Stimulated activated CD4-positive, alpha-beta T cell treated with anti-CD3 and anti-CD28 coated beads, Interleukin-4, amount 100 ng/mL, for 4 hours (primary cell): ENCODE measurements at regions not wholly inside any gene's neighbourhood (a gene's known extent, or its start where the extent isn't known, plus 50 kb on each side); places are given as distances from the start of the nearest gene placed in this dataset.
"Not testable (repeated sequence)": the region's sequence is repeated elsewhere in the genome, so short reads cannot be mapped to it uniquely, and the experiment has no call there.

Experiments
- DNase-seq, 2 experiments: peaks; one replicate each; pipeline ENCODE4 v3.0.0-alpha.2; 2020

DNA sequence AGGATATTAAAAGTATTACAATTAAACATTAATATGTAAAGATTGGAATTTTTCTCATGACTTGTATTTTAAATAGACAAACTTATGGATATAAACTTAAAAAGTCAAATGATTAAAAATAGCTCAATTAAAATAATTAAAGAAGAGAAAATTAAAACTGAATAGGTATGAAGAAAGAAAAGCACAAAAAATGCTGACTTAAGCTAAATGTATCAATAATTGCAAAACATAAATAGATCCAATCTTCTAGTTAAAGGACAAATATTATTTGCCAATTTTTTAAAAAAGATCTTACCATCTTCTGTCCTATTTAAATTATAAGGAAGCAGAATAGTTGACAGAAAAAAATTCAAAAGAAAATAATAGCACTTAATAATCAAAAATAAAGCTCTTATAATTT lies 646.3 kb upstream of the ANKRD30A start:
- no peak for DNase-seq

DNA sequence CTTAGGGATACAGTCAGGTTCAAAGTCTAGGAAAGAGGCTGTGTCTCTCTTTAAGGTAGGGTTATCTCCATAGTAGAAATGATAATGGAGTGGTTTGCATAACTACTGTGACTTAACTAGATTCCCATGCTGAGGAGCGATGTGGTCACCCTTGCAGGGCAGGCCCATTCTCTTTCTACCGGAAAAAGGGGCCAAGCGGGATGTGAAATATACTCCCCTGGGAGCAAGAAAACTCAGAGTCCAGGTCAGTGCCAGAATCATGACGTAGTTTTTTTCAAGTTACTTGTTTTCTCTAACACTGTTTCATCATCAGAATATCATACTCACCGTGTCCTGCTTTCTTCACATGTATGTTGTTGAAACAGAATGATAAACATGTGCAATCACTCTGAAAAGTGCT lies 649.0 kb upstream of the ANKRD30A start:
- DNase-seq, result no peak

DNA sequence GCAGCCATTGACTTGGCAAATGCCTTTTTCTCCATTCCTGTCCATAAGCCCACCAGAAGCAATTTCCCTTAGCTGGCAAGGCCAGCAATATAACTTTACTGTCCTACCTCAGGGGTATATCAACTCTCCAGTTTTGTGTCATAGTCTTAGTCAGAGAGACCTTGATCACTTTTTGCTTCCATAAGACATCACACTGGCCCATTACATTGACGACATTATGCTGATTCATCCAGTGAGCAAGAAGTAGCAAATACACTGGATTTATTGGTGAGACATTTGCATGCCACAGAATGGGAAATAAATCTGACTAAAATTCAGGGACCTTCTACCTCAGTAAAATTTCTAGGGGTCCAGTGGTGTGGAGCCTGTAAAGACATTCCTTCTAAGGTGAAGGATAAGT lies 649.7 kb upstream of the ANKRD30A start:
- no peak for DNase-seq

DNA sequence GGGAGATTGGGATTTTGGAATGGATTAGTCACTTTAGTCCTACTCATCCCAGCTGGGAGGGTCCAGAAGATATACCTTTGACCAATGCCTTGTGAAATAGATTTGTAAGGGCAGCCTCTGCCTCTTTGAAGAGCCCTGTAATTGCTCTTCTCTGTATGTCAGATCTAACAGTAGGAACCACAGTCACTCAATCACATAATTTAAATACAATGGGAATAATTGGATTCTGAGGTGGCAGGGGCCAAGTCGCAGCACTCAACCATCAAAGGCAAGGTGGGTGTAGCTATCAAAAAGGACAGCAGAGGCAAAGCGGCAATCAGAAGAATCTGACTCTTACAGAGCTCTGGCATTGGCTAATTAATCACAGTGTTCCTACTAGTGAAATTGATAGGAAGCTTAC lies 650.9 kb upstream of the ANKRD30A start:
- DNase-seq, result no peak

DNA sequence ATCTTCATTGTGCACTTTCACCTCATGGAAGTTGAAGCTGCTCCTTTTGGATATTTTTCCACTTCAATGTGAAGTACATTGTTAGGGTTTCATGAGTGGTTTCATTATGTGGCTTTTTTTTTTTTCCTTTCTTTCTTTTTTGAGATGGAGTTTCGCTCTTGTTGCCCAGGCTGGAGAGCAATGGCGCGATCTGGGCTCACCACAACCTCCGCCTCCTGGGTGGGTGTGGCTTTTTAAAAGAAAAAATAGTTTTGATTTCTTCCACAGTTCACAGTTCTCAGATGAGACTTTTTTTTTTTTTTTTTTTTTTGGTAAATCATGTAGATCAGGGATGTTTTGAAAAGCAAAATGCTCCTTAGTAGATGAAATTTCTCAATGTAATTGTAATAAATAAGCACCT lies 652.3 kb upstream of the ANKRD30A start:
- no peak for DNase-seq

DNA sequence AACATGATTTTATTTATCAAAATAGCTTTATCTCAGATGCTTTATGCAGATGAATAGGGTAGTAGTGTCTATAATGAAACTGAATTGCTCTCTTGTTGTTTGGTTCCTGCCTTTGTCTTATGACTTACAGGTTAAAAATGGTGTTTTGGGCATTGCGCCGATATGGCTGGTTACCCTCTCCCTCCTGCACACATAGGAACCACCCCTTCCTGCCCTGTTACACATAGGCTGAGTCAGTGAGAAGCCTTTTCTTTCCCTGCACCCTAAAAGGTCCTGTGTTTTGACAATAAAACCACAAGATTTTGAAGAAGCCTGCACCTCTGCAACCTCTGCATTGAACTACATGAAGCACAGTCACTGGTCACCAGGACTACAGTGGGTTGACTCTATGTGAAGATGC lies 655.8 kb upstream of the ANKRD30A start:
- no peak for DNase-seq

DNA sequence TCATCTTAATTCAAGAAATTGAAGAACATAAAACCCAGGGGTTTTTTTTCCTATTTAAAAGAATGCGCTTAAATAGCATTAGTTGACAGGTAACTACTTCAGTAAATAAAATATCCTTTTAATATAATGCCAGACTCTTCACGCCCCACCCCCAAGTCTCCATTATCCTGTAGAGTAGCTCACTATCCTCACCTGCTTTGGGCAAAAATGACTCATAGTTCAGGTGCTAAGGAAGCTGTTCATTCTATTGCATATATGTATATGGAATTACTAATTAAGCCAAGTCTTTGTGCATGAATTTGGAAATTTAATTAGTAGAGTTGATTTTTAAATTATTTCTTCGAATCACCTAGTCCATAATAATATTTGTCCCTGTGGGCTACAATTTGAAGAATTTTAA lies 656.8 kb upstream of the ANKRD30A start:
- no peak for DNase-seq

DNA sequence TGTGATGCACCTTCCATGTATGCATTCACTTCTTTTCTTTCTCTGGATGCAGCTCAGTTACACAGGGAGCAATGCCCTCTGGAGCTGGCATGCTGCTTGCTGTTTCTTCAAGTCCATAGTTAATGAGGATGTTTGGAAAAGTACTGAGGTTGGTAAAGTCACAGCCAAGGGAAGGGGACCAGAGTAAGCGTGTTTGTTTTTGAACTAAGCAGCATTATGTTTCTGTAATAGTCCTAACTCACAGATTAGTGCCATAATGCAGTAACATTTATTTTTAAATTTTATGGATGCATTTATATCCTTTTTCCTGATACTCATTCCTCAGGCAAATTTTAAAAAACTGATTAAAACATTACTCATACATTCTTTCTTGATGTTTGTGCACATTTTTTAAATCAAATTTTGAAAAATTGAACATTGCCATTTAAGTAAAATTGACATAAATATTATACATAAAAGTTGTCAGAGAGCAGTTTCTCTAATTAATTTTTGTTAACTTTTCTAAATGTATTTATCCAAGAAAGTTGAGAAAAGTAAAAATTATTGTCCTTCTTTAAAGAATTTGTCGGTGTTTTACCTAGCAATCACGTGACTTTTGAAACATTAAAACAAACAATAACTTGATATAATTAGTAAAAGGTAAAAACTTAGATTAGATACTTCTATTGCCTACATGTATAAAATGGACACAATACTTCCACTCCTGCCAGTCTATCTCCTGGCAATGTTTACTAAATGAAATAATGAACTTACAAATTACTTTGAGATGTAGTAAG lies 659.6 kb upstream of the ANKRD30A start:
- no peak for DNase-seq

DNA sequence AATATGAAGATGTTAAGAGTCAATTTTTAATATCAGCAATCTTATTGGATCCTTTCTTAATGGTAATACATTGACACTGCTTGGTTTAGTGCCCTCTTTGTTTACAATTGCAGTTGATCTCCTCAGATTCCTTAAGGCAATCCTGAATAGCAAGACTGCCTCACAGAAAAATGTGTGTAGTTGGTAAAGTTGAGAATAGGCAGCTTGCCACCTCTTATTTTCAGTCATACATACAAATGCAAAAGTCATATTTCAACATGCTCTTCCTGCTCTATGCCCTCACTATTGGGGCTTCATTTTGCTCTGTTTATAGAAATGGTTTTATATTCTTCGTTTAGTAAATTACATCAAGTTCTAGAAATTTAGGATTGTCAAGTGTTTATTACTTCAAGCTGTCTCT lies 661.1 kb upstream of the ANKRD30A start:
- DNase-seq, result no peak

DNA sequence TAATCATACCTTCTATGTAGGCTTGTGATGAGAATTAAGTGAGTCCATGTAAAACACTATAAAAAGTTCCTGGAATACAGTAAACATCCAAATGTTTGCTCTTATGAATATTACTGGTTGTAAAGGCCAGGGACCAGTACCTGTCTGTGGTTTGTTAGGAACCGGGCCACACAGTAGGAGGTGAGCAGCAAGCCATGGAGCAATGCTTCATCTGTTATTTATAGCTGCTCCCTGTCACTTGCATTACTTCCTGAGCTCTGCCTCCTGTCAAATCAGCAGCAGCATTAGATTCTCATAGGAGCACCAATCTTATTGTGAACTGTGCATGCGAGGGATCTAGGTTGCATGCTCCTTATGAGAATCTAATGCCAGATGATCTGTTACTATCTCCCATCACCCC lies 662.0 kb upstream of the ANKRD30A start:
- DNase-seq, result no peak

DNA sequence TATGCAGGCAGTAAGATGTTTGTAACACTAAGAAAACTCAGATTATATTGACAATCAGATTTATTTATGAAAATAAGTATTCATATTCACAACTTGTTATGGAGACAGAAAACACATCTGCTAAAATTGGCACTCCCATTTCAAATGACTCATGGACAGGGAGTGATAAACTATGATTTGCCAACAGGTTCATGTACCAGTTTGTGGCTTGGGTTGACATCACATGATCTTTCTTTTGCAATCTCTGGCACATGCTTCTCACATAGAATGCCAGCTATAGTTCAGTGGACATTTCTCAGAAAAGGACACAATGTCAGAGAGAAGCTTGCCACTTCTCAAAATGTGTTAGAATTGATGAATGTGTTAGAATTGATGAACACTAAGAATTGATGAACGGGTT lies 663.2 kb upstream of the ANKRD30A start:
- DNase-seq, result no peak

DNA sequence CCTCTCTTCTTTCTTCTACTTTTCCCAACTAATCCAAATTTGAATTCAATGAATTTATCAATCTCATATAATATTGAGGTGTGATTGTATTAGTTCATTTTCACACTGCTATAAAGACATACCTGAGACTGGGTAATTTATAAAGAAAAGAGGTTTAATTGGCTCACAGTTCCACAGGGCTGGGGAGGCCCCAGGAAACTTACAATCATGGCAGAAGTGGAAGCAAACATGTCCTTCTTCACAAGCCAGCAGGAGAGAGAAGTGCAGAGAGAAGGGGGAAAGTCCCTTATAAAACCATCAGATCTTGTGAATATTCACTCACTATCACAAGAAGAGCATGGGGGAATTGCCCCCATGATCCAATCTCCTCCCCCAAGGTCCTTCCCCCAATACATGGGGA lies 667.0 kb upstream of the ANKRD30A start:
- not testable (repeated sequence) for DNase-seq

DNA sequence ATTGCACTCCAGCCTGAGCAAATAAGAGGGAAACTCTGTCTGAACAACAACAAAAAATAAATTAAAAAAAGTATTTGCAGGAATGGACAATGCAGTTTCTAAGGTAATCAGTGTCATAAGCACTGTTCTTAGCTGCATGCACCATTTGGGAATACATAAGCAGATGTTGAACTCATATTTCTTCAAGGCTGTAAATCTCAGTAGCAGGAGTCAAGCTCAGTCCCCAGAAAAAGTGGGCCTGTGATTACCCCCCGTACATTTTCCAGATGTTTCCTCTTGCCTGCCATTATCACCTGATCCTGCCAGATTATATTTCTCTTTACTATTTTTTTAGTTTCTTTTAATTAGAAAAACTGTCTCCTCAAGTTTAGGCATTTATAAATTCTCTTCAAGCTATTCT lies 667.6 kb upstream of the ANKRD30A start:
- DNase-seq, result no peak

DNA sequence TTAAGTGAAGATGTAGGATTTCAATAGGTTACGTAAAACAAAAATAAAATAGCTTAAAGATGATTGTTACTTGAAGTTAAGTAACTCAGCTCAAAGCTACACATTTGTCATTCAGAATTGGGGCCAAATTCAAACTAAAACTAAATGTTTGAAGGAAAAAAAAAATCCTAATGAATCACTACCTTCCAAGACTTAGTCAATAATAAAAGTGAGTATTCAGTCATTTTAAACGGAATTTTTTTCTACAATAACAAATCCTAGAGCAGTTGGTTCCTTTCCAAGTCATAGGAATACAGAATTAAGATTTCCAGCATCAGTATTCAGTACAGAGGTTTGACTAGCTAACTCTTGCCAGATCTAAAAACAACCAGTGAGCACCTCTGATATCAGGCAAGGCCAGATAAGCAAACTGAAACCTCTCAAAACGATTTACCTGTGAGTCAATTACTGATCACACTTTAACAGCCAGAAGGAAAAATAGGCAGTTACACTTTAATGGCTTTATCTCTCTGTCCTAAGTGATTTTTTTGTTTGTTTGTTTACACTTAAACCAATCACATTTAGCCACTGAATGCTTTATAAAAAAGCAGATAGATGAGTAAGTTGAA lies 669.8 kb upstream of the ANKRD30A start:
- DNase-seq, result no peak

DNA sequence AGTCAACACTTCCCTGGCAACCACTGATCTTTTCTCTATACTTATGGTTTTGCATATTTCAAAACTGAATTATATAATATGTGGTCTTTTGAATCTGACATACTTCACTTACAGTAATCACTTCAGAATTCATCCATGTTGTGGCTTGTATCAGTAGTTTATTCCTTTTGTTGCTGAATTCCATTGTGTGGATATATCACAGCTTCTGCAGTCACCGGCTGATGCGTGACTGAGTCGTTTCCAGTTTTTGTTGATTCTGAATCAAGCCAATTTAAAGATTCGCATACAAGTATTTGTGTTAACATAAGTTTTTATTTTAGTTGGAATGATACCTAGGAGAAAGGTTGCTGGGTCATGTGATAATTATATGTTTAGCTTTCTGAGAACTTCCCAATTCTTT lies 672.5 kb upstream of the ANKRD30A start:
- DNase-seq, result no peak

DNA sequence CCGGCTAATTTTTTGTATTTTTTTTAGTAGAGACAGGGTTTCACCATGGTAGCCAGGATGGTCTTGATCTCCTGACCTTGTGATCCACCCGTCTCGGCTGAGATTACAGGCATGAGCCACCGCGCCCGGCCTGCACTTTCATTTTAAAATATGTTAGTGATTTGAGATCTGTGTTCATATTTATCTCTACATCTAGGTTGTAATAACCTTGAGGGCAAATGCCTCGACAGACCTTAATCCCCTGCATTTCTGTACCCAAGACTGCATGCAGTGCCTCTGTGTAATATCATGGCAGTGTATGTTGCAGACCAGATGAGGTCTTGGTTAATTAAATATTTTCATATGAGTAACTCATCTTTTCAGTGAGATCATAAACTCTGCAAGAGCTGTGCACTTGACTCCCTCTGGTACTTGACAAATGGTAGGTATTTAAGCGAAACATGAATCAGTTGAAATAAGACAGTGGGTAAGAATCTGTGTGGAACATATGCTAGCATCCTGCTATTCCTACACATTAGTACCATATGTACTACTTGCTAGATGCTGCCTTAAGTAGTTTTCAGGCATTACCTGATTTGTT lies 673.9 kb upstream of the ANKRD30A start:
- no peak for DNase-seq

DNA sequence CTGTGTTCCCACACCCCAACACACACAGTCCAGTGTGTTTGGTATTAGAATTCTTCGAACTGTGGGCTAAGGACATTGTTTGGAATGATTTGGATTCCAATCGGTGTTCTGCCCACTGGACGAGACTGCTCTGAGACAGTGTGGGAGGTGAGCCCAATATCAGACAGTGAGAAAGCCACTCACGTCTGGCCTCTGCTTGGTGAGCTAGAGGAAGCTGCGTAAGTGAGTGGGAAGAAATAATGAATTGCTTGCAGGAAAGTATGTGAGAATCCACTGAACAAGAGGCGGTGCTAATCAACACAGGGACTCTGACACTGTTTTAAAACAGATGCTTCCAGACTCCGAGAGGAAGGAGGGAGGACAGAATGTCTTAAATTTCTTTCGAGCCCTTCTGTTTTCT lies 675.0 kb upstream of the ANKRD30A start:
- no peak for DNase-seq

DNA sequence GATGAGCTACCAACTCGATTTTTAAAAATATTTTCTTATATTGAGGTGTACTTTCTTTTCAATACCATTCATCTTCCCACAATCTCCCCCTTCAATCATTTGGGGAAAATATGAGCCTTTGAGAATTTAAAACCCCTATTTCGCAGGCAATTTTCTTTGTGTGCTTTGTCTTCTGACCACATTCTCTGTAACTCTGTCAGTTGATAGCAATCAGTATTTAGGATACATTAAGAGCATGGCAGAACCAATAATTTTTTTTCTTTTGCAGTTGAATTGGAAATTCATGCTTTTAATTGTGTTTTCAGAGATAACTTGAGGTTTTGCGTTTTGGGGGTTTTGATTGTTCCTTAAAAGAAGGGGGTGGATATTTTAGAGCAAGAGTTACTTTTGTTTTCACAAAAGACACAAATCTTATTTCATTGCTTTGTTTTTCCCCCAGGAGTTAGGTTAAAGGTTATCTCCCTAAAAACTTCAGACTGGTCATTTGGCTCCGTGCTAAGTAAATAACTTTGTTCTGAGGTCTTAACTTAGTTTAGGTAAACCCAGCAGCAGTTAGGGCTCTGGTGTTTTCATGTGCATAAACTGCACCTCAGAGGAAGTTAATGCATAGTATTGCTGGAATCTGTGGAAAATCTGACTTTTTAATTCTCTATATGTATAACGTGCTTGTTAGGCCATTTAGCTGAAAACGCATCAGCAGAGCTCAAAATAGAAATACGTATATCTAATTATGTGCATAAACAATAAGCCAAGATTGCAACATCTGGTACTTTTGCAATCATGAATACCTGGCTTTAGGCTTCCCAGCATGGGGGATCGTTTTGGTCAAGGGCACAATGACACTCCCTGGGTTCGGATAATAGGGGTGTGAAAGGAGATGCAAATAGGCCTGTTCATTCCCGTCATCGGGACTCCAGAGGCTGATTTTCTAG lies 676.4 kb upstream of the ANKRD30A start:
- no peak for DNase-seq

DNA sequence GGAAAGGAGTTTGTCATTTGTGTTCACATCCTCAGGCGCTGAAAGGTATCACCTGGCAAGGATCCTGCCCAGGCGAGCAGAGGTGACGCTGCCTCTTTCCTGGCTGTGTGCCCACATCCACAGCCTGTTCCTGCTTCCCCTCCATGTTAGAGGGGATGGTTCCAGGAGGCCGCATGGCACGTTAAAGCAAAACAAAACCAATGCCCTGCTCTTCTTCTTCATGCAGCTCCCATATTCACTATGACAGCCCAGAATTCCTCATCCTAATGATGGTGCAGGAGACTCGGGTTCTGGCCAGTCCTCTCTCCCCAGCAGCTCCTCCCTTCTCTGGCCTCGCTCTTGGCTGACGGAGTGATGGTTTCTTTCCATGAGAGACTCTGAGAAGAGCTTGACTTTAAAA lies 678.5 kb upstream of the ANKRD30A start:
- no peak for DNase-seq

DNA sequence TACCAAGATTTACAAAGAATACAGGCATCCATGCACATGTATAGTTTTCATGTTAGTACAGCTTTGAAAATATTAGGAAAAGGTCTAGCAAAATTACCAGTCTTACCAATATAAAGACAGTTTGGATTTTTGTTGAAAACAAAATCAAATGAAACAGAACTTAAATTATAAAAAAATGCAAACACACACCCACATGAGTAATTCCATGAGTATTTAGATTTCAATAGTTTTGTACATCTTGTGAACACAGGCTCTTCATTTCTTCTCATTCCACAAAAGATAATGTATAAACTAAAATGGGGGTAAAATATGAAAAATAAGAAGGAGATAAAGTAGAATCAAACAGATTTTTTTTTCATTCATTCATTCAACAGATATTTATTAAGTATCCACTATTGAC lies 682.2 kb upstream of the ANKRD30A start:
- no peak for DNase-seq

DNA sequence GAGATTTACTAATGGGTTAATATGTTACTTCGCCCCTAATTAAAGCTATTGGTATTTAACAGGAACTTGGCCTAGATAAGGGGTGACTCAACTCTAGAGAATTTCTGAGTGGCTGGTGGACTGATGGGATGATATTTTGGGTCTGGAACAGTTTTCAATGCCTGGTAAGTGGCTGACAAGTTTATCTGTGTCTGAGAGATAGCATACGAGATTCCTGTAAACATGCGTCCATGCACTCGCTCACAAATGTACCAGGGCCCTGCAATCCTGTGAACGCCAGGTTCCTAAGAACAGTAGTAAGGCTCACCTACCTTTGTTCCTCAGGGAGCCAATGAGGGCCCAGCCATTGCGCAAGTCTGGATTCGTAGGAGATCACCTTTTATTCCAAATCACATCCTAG lies 683.8 kb upstream of the ANKRD30A start:
- no peak for DNase-seq

DNA sequence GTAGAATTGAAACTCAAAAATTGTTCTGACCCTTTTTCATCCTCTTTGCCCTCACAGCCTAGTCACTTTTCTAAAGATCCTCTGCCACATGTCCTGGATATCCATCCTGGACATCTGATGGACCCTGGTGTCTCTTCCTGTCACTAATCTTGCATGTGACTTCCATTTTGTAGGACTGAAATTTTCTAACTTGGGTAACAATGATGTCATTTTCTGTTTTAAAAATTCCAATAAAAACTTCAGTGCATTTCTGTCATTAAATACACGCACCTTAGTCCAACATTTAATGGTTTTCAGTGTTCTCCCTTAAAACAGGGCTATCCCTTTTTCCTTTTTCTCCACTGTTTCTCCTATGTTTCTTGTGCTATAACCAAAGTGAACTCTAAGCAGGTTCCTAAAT lies 684.9 kb upstream of the ANKRD30A start:
- no peak for DNase-seq

DNA sequence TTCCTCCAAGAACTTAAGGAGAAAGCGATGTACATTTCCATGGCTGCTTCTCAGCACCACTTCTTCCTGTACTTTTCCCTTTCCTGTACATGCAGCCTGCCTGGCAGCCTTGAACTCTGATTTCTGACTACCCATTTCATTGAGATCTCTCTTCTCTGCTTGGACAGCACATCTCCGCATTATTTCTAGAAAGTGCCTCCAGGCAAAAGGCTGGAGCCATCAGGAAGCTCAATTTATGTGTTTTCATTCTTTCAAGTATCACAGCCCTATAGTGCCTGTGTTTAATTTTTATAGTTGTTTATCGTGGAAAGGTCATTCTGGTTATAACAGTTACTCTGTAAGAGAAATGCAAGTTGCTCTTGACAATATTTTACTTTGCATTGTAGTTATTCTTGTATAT lies 688.0 kb upstream of the ANKRD30A start:
- DNase-seq, result no peak

DNA sequence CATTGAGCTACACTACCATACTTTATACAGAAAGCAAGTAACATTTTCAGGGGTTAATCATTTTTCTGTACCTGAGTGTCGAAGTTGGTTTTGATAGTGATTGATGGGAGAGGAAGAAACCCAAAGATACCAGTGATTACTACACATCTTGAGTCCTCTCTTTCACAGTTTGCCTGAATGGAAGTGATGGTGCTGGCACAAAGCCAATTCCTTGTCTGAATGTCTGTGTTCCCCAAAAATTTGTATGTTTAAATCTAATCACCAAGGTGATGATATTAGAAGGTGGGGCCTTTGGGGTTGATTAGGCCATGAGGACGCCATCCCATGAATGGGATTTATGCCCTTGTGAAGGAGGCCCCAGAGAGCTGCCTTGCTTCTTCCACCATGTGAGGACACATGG lies 696.9 kb upstream of the ANKRD30A start:
- no peak for DNase-seq
